ENCODE measurements at regions not wholly inside any gene's neighbourhood (a gene's known extent, or its start where the extent isn't known, plus 50 kb on each side); places are given as distances from the start of the nearest gene placed in this dataset.
"Not testable (repeated sequence)": the region's sequence is repeated elsewhere in the genome, so short reads cannot be mapped to it uniquely, and the experiment has no call there.

GRCh38 chr9:73402081-73403028, 250.7 kb downstream of the ANXA1 start:
- H3K27ac ChIP-seq (ENCODE audit: insufficient read depth, low read length, poor library complexity, severe bottlenecking) = no peak overlapping the region
- H3K9me3 ChIP-seq (ENCODE audit: control insufficient read depth, low read length) = no peaks in the 10 kb centered on the region
- DNase-seq = no peak
- H3K27me3 ChIP-seq (replicated peaks; ENCODE audit: control insufficient read depth, insufficient read depth, low read length, poor library complexity, severe bottlenecking) = no peaks in the 10 kb centered on the region
- no peak overlapping the region for H3K4me3 ChIP-seq (ENCODE audit: insufficient read depth, low read depth, low read length, poor library complexity, severe bottlenecking)
- no peaks in the 10 kb centered on the region for H3K4me1 ChIP-seq (ENCODE audit: control insufficient read depth, insufficient read depth, low read length, poor library complexity, severe bottlenecking)
- no peaks in the 10 kb centered on the region for H3K36me3 ChIP-seq (ENCODE audit: control insufficient read depth, insufficient read depth, low read length)

GRCh38 chr9:73411494-73411893, 259.8 kb downstream of the ANXA1 start:
- Histone ChIP-seq H3K4me1 (ENCODE audit: control insufficient read depth, insufficient read depth, low read length, poor library complexity, severe bottlenecking) (no peaks in the 10 kb centered on the region), H3K9me3 (ENCODE audit: control insufficient read depth, low read length) (no peaks in the 10 kb centered on the region), H3K27me3 (replicated peaks; ENCODE audit: control insufficient read depth, insufficient read depth, low read length, poor library complexity, severe bottlenecking) (no peaks in the 10 kb centered on the region), H3K36me3 (ENCODE audit: control insufficient read depth, insufficient read depth, low read length) (no peaks in the 10 kb centered on the region), H3K27ac (ENCODE audit: insufficient read depth, low read length, poor library complexity, severe bottlenecking) (no peak overlapping the region), H3K4me3 (ENCODE audit: insufficient read depth, low read depth, low read length, poor library complexity, severe bottlenecking) (no peak overlapping the region)
- DNase-seq = no peak

- Histone ChIP-seq H3K36me3 (ENCODE audit: control insufficient read depth, insufficient read depth, low read length) (no peaks in the 10 kb centered on the region), H3K27me3 (replicated peaks; ENCODE audit: control insufficient read depth, insufficient read depth, low read length, poor library complexity, severe bottlenecking) (no peaks in the 10 kb centered on the region), H3K4me1 (ENCODE audit: control insufficient read depth, insufficient read depth, low read length, poor library complexity, severe bottlenecking) (no peaks in the 10 kb centered on the region), H3K4me3 (ENCODE audit: insufficient read depth, low read depth, low read length, poor library complexity, severe bottlenecking) (no peak overlapping the region), H3K27ac (ENCODE audit: insufficient read depth, low read length, poor library complexity, severe bottlenecking) (no peak overlapping the region), H3K9me3 (ENCODE audit: control insufficient read depth, low read length) (no peaks in the 10 kb centered on the region)
- no peak for DNase-seq
Measured at GRCh38 chr9:73412874-73413273, 261.2 kb downstream of the ANXA1 start.

GRCh38 chr9:73423891-73424290, 272.2 kb downstream of the ANXA1 start:
- Histone ChIP-seq H3K4me1 (ENCODE audit: control insufficient read depth, insufficient read depth, low read length, poor library complexity, severe bottlenecking) (no peaks in the 10 kb centered on the region), H3K4me3 (ENCODE audit: insufficient read depth, low read depth, low read length, poor library complexity, severe bottlenecking) (no peak overlapping the region), H3K27ac (ENCODE audit: insufficient read depth, low read length, poor library complexity, severe bottlenecking) (no peak overlapping the region), H3K27me3 (replicated peaks; ENCODE audit: control insufficient read depth, insufficient read depth, low read length, poor library complexity, severe bottlenecking) (no peaks in the 10 kb centered on the region), H3K9me3 (ENCODE audit: control insufficient read depth, low read length) (no peaks in the 10 kb centered on the region), H3K36me3 (ENCODE audit: control insufficient read depth, insufficient read depth, low read length) (no peaks in the 10 kb centered on the region)
- DNase-seq = no peak

- no peak for DNase-seq
- no peaks in the 10 kb centered on the region for H3K4me1 ChIP-seq (ENCODE audit: control insufficient read depth, insufficient read depth, low read length, poor library complexity, severe bottlenecking)
- H3K36me3 ChIP-seq (ENCODE audit: control insufficient read depth, insufficient read depth, low read length) = no peaks in the 10 kb centered on the region
- H3K27me3 ChIP-seq (replicated peaks; ENCODE audit: control insufficient read depth, insufficient read depth, low read length, poor library complexity, severe bottlenecking) = no peaks in the 10 kb centered on the region
- no peak overlapping the region for H3K4me3 ChIP-seq (ENCODE audit: insufficient read depth, low read depth, low read length, poor library complexity, severe bottlenecking)
- H3K27ac ChIP-seq (ENCODE audit: insufficient read depth, low read length, poor library complexity, severe bottlenecking) = no peak overlapping the region
- H3K9me3 ChIP-seq (ENCODE audit: control insufficient read depth, low read length) = no peaks in the 10 kb centered on the region
Measured at GRCh38 chr9:73426269-73426668, 274.6 kb downstream of the ANXA1 start.

GRCh38 chr9:73434826-73435225, 283.2 kb downstream of the ANXA1 start:
- Histone ChIP-seq H3K27ac (ENCODE audit: insufficient read depth, low read length, poor library complexity, severe bottlenecking) (no peak overlapping the region), H3K36me3 (ENCODE audit: control insufficient read depth, insufficient read depth, low read length) (no peaks in the 10 kb centered on the region), H3K4me3 (ENCODE audit: insufficient read depth, low read depth, low read length, poor library complexity, severe bottlenecking) (no peak overlapping the region), H3K4me1 (ENCODE audit: control insufficient read depth, insufficient read depth, low read length, poor library complexity, severe bottlenecking) (no peaks in the 10 kb centered on the region), H3K27me3 (replicated peaks; ENCODE audit: control insufficient read depth, insufficient read depth, low read length, poor library complexity, severe bottlenecking) (no peaks in the 10 kb centered on the region), H3K9me3 (ENCODE audit: control insufficient read depth, low read length) (no peaks in the 10 kb centered on the region)
- DNase-seq = no peak

GRCh38 chr9:73437758-73438157, 286.1 kb downstream of the ANXA1 start:
- Histone ChIP-seq H3K9me3 (ENCODE audit: control insufficient read depth, low read length) (no peaks in the 10 kb centered on the region), H3K4me1 (ENCODE audit: control insufficient read depth, insufficient read depth, low read length, poor library complexity, severe bottlenecking) (no peaks in the 10 kb centered on the region), H3K36me3 (ENCODE audit: control insufficient read depth, insufficient read depth, low read length) (no peaks in the 10 kb centered on the region), H3K4me3 (ENCODE audit: insufficient read depth, low read depth, low read length, poor library complexity, severe bottlenecking) (no peak overlapping the region), H3K27me3 (replicated peaks; ENCODE audit: control insufficient read depth, insufficient read depth, low read length, poor library complexity, severe bottlenecking) (no peaks in the 10 kb centered on the region), H3K27ac (ENCODE audit: insufficient read depth, low read length, poor library complexity, severe bottlenecking) (no peak overlapping the region)
- DNase-seq = no peak

GRCh38 chr9:73439839-73440238, 288.2 kb downstream of the ANXA1 start:
- not testable (repeated sequence) for DNase-seq; H3K27ac ChIP-seq (ENCODE audit: insufficient read depth, low read length, poor library complexity, severe bottlenecking); H3K9me3 ChIP-seq (ENCODE audit: control insufficient read depth, low read length); H3K4me3 ChIP-seq (ENCODE audit: insufficient read depth, low read depth, low read length, poor library complexity, severe bottlenecking); H3K4me1 ChIP-seq (ENCODE audit: control insufficient read depth, insufficient read depth, low read length, poor library complexity, severe bottlenecking); H3K27me3 ChIP-seq (replicated peaks; ENCODE audit: control insufficient read depth, insufficient read depth, low read length, poor library complexity, severe bottlenecking); H3K36me3 ChIP-seq (ENCODE audit: control insufficient read depth, insufficient read depth, low read length)

- Histone ChIP-seq H3K9me3 (ENCODE audit: control insufficient read depth, low read length) (no peaks in the 10 kb centered on the region), H3K4me1 (ENCODE audit: control insufficient read depth, insufficient read depth, low read length, poor library complexity, severe bottlenecking) (no peaks in the 10 kb centered on the region), H3K27ac (ENCODE audit: insufficient read depth, low read length, poor library complexity, severe bottlenecking) (no peak overlapping the region), H3K36me3 (ENCODE audit: control insufficient read depth, insufficient read depth, low read length) (no peaks in the 10 kb centered on the region), H3K27me3 (replicated peaks; ENCODE audit: control insufficient read depth, insufficient read depth, low read length, poor library complexity, severe bottlenecking) (no peaks in the 10 kb centered on the region), H3K4me3 (ENCODE audit: insufficient read depth, low read depth, low read length, poor library complexity, severe bottlenecking) (no peak overlapping the region)
- DNase-seq = no peak
Measured at GRCh38 chr9:73441223-73441622, 289.6 kb downstream of the ANXA1 start.

GRCh38 chr9:73441890-73442818, 290.5 kb downstream of the ANXA1 start:
- no peak for DNase-seq
- Histone ChIP-seq H3K4me3 (ENCODE audit: insufficient read depth, low read depth, low read length, poor library complexity, severe bottlenecking) (no peak overlapping the region), H3K9me3 (ENCODE audit: control insufficient read depth, low read length) (no peaks in the 10 kb centered on the region), H3K4me1 (ENCODE audit: control insufficient read depth, insufficient read depth, low read length, poor library complexity, severe bottlenecking) (no peaks in the 10 kb centered on the region), H3K36me3 (ENCODE audit: control insufficient read depth, insufficient read depth, low read length) (no peaks in the 10 kb centered on the region), H3K27me3 (replicated peaks; ENCODE audit: control insufficient read depth, insufficient read depth, low read length, poor library complexity, severe bottlenecking) (no peaks in the 10 kb centered on the region), H3K27ac (ENCODE audit: insufficient read depth, low read length, poor library complexity, severe bottlenecking) (no peak overlapping the region)

All from effector memory CD4-positive, alpha-beta T cell (primary cell).